ENCODE measurements at regions not wholly inside any gene's neighbourhood (a gene's known extent, or its start where the extent isn't known, plus 50 kb on each side); places are given as distances from the start of the nearest gene placed in this dataset.
"Not testable (repeated sequence)": the region's sequence is repeated elsewhere in the genome, so short reads cannot be mapped to it uniquely, and the experiment has no call there.

- no peak for TF ChIP-seq PRDM4 (tag by site-specific recombination; IDR thresholded peaks at IDR 0.05)
- no peak for TF ChIP-seq ZNF544 (tag by site-specific recombination; IDR thresholded peaks at IDR 0.05)
- no peak for TF ChIP-seq ZNF510 (tag by site-specific recombination; IDR thresholded peaks at IDR 0.05; ENCODE audit: insufficient replicate concordance)
- no peak for TF ChIP-seq YY2 (tag by site-specific recombination; IDR thresholded peaks at IDR 0.05)
Measured at GRCh38 chr9:95572381-95573151, 55.8 kb upstream of the PTCH1 start (continued).

- H3K9me3 ChIP-seq (ENCODE audit: control insufficient read depth, insufficient read depth, low read depth, low read length), result no peaks in the 10 kb centered on the region
- POLR2A ChIA-PET, result interaction anchor here (0.6 kb wide), 1 partner anchor 23 kb away, joined by 3 read pairs; no protein-coding TSS in a partner anchor
- H3K4me1 ChIP-seq (ENCODE audit: control insufficient read depth, insufficient read depth, low read length), result no peaks in the 10 kb centered on the region
- H3K36me3 ChIP-seq (ENCODE audit: control insufficient read depth in 2 of 2, insufficient read depth in 1 of 2, low read length in 2 of 2), result no peaks in the 10 kb centered on the region
- no peak overlapping the region for H3K4me3 ChIP-seq (ENCODE audit: low read depth, low read length)
- no peak overlapping the region for H3K27ac ChIP-seq (ENCODE audit: extremely low read depth, low read depth, low read length)
- TF ChIP-seq ZNF266 (tag by site-specific recombination; IDR thresholded peaks at IDR 0.05; ENCODE audit: low read depth) (no peak), ZIC2 (tag by site-specific recombination; IDR thresholded peaks at IDR 0.05) (peak; percentile 17; the same call in 1 of the 2 replicates), ZNF433 (tag by site-specific recombination; IDR thresholded peaks at IDR 0.05; ENCODE audit: low read depth) (no peak), ZNF776 (tag by site-specific recombination; IDR thresholded peaks at IDR 0.05; ENCODE audit: borderline replicate concordance) (no peak), ZNF16 (tag by site-specific recombination; IDR thresholded peaks at IDR 0.05; ENCODE audit: low read depth) (no peak), ZNF362 (tag by site-specific recombination; IDR thresholded peaks at IDR 0.05) (no peak)
- CTCF ChIA-PET, result interaction anchor here (0.5 kb wide), 1 partner anchor 747 kb away, joined by 3 read pairs; no protein-coding TSS in a partner anchor
Measured at GRCh38 chr9:95570646-95571045, 53.9 kb upstream of the PTCH1 start.

- no peak for TF ChIP-seq ZNF239 (tag by site-specific recombination; IDR thresholded peaks at IDR 0.05)
- TF ChIP-seq ZNF175 (tag by site-specific recombination; IDR thresholded peaks at IDR 0.05), result no peak
- ChIA-PET CTCF (interaction anchor here (0.5 to 1.4 kb wide), 2 partner anchors 648 to 747 kb away, joined by 3 read pairs; no protein-coding TSS in a partner anchor), POLR2A (interaction anchor here (0.6 kb wide), 1 partner anchor 23 kb away, joined by 3 read pairs; no protein-coding TSS in a partner anchor)
- no peak overlapping the region for H3K27ac ChIP-seq (ENCODE audit: extremely low read depth, low read depth, low read length)
- H3K9me3 ChIP-seq (ENCODE audit: control insufficient read depth, insufficient read depth, low read depth, low read length), result no peaks in the 10 kb centered on the region
- no peaks in the 10 kb centered on the region for H3K4me1 ChIP-seq (ENCODE audit: control insufficient read depth, insufficient read depth, low read length)
- H3K4me3 ChIP-seq (ENCODE audit: low read depth, low read length), result no peak overlapping the region
- no peaks in the 10 kb centered on the region for H3K36me3 ChIP-seq (ENCODE audit: control insufficient read depth in 2 of 2, insufficient read depth in 1 of 2, low read length in 2 of 2)
Measured at GRCh38 chr9:95570150-95570549, 53.4 kb upstream of the PTCH1 start.

- not testable (repeated sequence) for H3K36me3 ChIP-seq (ENCODE audit: control insufficient read depth in 2 of 2, insufficient read depth in 1 of 2, low read length in 2 of 2); H3K27ac ChIP-seq (ENCODE audit: extremely low read depth, low read depth, low read length); H3K4me3 ChIP-seq (ENCODE audit: low read depth, low read length); H3K9me3 ChIP-seq (ENCODE audit: control insufficient read depth, insufficient read depth, low read depth, low read length); H3K4me1 ChIP-seq (ENCODE audit: control insufficient read depth, insufficient read depth, low read length)
- ChIA-PET POLR2A (interaction anchor here (1.1 kb wide), 1 partner anchor 57 kb away, joined by 3 read pairs; no protein-coding TSS in a partner anchor), CTCF (interaction anchor here (0.5 to 1.4 kb wide), 2 partner anchors 10 to 649 kb away, joined by 3 to 5 read pairs; no protein-coding TSS in a partner anchor)
Measured at GRCh38 chr9:95568735-95569134, 52.0 kb upstream of the PTCH1 start.
